ENCODE measurements at regions not wholly inside any gene's neighbourhood (a gene's known extent, or its start where the extent isn't known, plus 50 kb on each side); places are given as distances from the start of the nearest gene placed in this dataset.

DNA sequence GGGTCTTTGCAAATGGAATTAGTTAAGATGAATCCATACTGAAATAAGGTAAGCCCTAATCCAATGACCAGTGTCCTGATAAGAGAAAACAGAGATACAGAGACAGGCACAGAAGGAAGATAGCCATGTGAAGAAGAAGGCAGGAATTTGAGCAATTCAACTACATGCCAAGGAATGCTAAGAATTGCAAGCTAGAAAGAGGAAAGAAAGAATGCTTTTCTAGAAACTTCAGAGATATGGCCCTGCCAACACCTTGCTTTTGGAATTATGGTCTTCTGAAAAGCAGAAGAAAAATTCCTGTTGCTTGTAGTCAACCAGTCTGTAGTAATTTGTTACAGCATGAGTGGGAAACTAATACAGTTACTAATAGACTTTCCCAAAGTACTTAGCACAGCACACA, 111.3 kb downstream of the SLC17A6 start:
- no peak for TF ChIP-seq EP300 (IDR thresholded peaks at IDR 0.05)
- TF ChIP-seq, protein P1, sequence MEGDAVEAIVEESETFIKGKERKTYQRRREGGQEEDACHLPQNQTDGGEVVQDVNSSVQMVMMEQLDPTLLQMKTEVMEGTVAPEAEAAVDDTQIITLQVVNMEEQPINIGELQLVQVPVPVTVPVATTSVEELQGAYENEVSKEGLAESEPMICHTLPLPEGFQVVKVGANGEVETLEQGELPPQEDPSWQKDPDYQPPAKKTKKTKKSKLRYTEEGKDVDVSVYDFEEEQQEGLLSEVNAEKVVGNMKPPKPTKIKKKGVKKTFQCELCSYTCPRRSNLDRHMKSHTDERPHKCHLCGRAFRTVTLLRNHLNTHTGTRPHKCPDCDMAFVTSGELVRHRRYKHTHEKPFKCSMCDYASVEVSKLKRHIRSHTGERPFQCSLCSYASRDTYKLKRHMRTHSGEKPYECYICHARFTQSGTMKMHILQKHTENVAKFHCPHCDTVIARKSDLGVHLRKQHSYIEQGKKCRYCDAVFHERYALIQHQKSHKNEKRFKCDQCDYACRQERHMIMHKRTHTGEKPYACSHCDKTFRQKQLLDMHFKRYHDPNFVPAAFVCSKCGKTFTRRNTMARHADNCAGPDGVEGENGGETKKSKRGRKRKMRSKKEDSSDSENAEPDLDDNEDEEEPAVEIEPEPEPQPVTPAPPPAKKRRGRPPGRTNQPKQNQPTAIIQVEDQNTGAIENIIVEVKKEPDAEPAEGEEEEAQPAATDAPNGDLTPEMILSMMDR (IDR thresholded peaks at IDR 0.05): no peak
- no peak for TF ChIP-seq POLR2A (IDR thresholded peaks at IDR 0.05)
